Adipocyte (in vitro differentiated cells): ENCODE measurements at regions not wholly inside any gene's neighbourhood (a gene's known extent, or its start where the extent isn't known, plus 50 kb on each side); places are given as distances from the start of the nearest gene placed in this dataset.

Experiments
- DNase-seq: peaks from one replicate; pipeline ENCODE4 v3.0.0-alpha.2; 2015; ENCODE audit warnings: low read depth
- H3K27me3 ChIP-seq: replicated peaks from 2 replicates; pipeline ENCODE4 v1.7.0; 2013; ENCODE audit warnings: mild to moderate bottlenecking, low read length, moderate library complexity; ENCODE audit not compliant: control insufficient read depth, insufficient read depth
- H3K36me3 ChIP-seq: 2 replicates; pipeline ENCODE4 v1.7.0; 2013; ENCODE audit warnings: low read length, mild to moderate bottlenecking, moderate library complexity; ENCODE audit not compliant: control insufficient read depth, insufficient read depth, severe bottlenecking
- H3K4me1 ChIP-seq: 2 replicates; pipeline ENCODE4 v1.7.0; 2013; ENCODE audit warnings: mild to moderate bottlenecking, low read length, moderate library complexity; ENCODE audit not compliant: control insufficient read depth, insufficient read depth
- H3K4me3 ChIP-seq: 2 replicates; pipeline ENCODE4 v1.7.0; 2013; ENCODE audit warnings: mild to moderate bottlenecking, low read length, moderate library complexity
- H3K9ac ChIP-seq: 2 replicates; pipeline ENCODE4 v1.7.0; 2013; ENCODE audit warnings: mild to moderate bottlenecking, low read length, moderate library complexity
- H3K9me3 ChIP-seq: 2 replicates; pipeline ENCODE4 v1.7.0; 2013; ENCODE audit warnings: mild to moderate bottlenecking, low read length, moderate library complexity; ENCODE audit not compliant: control insufficient read depth

DNA sequence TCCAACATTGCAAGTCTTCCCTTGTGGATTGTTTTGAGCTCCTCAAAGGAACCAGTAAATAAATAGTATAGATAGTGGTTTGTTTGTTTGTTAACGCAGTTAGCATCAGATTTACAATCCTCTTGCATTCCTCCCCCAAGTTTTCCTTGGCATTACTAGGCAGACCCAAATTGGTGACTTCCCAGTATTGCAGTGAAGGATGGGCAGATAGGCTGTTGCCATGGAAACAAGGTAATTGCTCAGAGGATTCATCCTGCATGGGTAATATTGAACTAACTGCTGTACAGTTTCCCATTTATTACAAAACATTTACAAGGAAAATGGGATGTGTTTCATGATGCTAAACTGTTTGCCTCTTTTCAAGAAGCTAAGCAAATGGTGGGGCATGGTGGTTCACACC is 477.2 kb downstream of the EPM2A start:
- no peaks in the 10 kb centered on the region for H3K36me3 ChIP-seq
- no peaks in the 10 kb centered on the region for H3K27me3 ChIP-seq
- H3K9ac ChIP-seq, result no peak overlapping the region
- peaks cover 5% of the 10 kb centered on the region for H3K9me3 ChIP-seq
- H3K4me3 ChIP-seq, result no peak overlapping the region
- no peak for DNase-seq
- peaks cover 2% of the 10 kb centered on the region for H3K4me1 ChIP-seq

DNA sequence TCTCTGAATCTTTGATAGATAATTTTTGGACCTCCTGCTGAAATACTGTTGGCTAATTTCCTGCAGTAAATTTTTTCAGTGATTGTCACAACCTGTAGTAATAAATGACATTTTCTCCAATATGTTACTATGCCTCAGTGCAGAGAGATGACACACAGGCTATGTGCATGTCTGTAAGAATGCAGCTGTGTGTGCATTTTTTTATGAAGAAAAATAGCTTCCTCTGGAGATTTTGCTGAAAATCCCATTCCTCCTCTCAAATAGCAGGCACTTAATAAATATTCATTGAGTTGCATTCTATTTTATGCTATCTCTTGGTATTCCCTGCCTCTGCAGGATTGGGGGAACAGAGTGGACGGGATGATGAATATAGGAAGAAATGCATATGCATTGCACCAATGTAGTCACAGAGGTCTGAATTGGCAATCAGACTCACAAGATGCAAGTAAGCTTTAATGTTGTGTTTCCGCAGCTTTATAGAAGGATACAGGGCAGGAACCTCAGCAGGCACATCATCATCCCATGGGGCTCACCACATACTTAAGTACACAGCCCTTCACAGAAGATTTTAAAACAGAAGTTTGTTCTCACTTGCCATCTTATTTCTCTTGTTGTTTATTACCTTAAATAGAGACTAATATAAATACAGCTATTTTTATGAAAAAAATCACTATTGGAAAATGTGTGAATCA is 474.7 kb downstream of the EPM2A start:
- no peak overlapping the region for H3K4me3 ChIP-seq

DNA sequence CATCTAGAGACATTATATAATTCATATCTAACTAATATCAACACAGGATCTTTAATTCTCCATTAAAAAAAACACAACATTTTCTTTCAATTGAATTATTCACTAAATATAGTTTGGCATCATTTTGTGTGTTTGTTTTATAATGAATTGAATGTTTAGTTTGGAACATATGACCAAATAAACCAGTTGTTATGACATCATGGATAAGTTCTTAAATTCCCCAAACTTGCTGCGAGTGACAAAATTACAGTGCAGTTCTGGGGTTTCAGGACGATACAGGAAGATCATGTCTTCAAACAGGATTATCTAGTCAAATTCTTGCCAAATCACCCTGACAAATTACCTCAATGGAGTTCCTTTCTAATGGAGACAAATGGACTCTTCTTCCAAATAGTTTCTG is 473.6 kb downstream of the EPM2A start:
- H3K9ac ChIP-seq, result no peak overlapping the region
- no peaks in the 10 kb centered on the region for H3K27me3 ChIP-seq
- no peaks in the 10 kb centered on the region for H3K36me3 ChIP-seq
- peaks cover 17% of the 10 kb centered on the region for H3K4me1 ChIP-seq
- no peaks in the 10 kb centered on the region for H3K9me3 ChIP-seq
- no peak for DNase-seq
- H3K4me3 ChIP-seq, result no peak overlapping the region

More for the DNA sequence above, 474.7 kb downstream of the EPM2A start:
- Histone ChIP-seq H3K9me3 (peaks cover under 1% of the 10 kb centered on the region), H3K4me1 (peaks cover 6% of the 10 kb centered on the region), H3K27me3 (no peaks in the 10 kb centered on the region), H3K9ac (no peak overlapping the region), H3K36me3 (no peaks in the 10 kb centered on the region)
- DNase-seq, result no peak

DNA sequence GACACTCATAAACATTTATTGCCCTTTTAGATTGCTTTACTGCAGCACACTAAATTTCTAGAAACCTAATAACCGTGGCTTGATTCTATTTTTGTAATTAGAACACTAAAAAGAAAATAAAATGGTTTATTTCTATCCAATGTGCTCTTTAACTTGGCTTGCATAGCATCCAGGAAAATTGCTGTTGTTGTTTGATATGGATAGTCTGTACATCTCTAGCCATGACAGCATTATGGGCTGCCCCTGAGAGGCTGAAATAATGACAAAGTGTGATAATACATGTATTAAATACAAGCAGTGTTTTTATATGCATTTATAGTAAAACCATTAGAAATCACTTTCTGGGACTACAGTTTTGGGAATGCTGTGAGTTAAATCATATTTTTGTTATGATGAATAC is 472.5 kb downstream of the EPM2A start:
- Histone ChIP-seq H3K9ac (no peak overlapping the region), H3K36me3 (no peaks in the 10 kb centered on the region), H3K27me3 (no peaks in the 10 kb centered on the region), H3K4me3 (no peak overlapping the region), H3K9me3 (no peaks in the 10 kb centered on the region), H3K4me1 (peaks cover 26% of the 10 kb centered on the region)
- DNase-seq, result no peak

DNA sequence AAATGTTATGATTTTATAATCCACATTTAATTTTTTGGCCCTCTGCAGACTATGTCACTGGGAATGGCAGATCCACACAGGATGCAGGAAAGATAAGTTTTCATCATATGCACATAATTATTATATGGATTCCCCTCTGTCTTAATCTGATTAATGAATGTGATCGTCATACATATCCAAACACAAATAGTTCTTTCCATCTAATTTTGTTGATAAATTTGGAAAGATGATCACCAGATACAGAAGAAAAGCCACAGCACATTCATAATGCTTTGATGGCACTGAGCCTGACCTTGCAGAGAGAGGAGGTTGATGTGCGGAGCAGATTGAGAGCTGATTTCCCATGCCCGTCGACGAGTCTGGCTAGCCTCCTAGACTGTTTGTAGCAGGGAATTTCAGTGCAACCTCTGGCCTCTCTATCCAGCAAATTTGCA is 471.5 kb downstream of the EPM2A start:
- H3K4me3 ChIP-seq, result no peak overlapping the region
- H3K36me3 ChIP-seq, result no peaks in the 10 kb centered on the region
- DNase-seq, result no peak
- H3K9ac ChIP-seq, result no peak overlapping the region
- peaks cover 31% of the 10 kb centered on the region for H3K4me1 ChIP-seq
- H3K27me3 ChIP-seq, result no peaks in the 10 kb centered on the region
- H3K9me3 ChIP-seq, result no peaks in the 10 kb centered on the region

DNA sequence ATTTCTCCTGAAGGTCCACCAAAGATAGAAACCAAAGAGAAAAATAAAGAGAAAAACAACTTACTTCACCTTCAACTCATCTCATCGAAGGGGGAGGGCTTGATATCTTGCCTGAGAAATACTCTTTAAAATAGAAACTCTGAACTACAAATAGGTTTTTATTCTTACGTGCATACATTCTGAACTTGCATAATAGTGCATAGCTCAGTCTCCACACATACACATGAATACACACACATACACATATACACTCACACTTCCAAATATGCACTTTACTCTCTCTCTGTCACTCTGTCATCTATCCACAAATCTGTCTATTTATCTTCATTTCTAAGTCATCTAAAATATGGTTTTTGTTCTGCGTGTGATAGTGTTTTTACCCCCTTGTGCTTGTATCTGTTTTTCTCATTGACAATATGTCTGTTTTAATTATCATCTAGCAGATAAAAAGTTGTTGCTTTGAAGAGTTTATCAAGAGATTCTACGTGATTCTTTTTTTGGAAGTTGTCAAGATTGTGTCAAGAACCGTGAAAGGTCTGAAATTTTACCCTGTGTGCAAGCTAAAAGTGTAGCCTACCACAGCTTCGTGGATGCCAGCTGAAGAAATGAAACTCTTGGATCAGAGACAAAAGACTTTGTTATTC is 468.8 kb downstream of the EPM2A start:
- Histone ChIP-seq H3K9ac (peak overlapping the region; percentile 53), H3K4me1 (peaks cover 31% of the 10 kb centered on the region), H3K27me3 (no peaks in the 10 kb centered on the region), H3K9me3 (no peaks in the 10 kb centered on the region), H3K4me3 (no peak overlapping the region), H3K36me3 (no peaks in the 10 kb centered on the region)
- DNase-seq, result no peak

DNA sequence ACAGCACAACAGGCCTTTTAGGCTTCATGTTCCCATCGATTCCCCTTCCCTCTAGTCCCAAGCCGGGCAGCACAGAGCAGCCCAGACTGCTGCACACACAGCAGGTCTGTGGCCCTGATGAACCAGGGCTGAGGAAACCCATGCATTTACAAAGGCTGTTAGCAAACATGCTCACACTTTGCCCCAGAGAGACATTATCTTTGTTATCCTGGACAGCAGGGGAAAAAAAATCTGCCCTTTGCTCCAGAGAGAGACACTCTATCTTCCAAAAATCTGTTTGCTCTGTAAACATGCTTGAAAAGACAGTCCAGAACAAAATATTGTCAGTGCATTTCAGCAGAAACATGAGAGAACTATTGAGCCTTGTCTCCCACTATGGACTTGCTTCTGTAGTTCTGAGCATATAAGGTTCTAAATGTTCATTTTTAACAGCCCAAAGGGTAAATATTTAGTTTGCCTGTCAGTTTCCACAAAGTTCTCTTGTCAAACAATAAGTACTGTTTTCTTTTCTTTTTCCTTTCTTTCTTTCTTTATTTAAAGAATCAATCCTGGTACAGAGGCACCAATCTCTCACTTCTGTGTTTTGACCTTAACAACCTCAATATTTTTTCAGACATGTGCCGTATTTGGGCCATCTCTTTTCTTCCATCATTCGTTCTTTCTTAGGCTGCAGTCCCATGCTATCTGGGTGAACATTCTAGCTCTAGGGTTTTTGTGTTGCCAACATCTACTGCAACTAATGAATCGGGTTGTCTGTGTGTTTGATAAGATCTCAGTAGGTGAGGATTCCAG is 468.0 kb downstream of the EPM2A start:
- Histone ChIP-seq H3K4me1 (peaks cover 31% of the 10 kb centered on the region), H3K27me3 (no peaks in the 10 kb centered on the region), H3K9ac (peak overlapping the region; percentile 74), H3K4me3 (peak overlapping the region; percentile 11), H3K9me3 (no peaks in the 10 kb centered on the region), H3K36me3 (no peaks in the 10 kb centered on the region)
- no peak for DNase-seq

DNA sequence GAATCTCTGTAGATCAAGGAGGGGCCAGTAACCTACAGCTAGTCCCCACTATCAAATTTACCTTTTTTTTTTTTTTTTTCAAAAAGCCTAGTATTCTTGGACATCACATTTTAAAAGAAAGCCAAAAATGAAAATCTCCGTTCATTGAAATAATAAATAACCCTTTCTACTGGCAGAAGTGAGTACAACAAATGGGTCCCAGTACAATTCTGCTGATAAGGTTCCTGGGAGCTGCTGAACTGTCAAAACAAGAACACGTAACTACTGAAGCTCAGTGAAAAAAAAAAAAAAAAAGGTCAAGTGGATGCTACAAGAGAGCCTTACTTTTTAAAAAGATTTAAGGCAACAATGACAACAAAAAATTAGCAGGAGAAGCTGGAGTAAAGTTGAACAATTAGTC is 464.9 kb downstream of the EPM2A start:
- Histone ChIP-seq H3K9ac (no peak overlapping the region), H3K36me3 (no peaks in the 10 kb centered on the region), H3K4me3 (no peak overlapping the region), H3K4me1 (peaks cover 27% of the 10 kb centered on the region), H3K9me3 (no peaks in the 10 kb centered on the region), H3K27me3 (no peaks in the 10 kb centered on the region)
- DNase-seq, result no peak

DNA sequence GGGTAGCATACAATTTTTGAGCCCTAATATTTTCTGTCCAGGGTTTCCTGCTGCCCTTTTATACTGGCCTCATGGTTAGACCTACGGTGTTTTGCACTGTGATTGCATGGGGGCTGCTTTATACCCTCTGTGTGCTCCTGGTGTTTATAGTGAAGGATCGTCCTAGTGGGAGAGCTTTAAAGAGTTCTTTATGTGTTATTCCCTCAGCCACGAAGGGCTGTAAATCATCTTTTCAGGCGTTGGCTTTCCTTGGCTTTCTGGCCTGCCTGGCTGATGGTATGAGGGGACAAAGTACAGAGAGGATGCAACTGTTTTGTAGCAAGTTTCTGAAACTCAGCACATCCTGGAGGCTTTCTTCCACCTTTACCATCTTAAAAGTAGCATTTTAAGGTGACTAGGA is 464.3 kb downstream of the EPM2A start:
- DNase-seq, result no peak

DNA sequence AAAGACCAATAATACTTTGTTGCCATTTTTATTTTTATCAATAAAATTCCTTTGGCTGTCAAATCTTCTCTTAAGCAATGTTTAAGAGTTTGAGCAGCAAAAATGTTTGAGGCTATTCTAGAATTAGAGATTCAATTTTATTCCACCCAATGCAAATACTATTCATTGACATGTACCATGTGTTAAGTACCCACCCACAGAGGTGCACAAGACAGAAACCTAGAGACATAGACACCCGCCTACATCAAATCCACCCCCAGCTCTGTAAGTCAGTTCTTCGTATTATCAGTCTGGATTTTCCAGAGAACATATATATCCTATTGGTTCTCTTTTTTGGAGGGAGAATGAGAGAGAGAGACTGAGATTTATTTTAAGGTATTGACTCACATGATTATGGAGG is 463.7 kb downstream of the EPM2A start:
- H3K9ac ChIP-seq, result no peak overlapping the region
- H3K36me3 ChIP-seq, result no peaks in the 10 kb centered on the region
- no peaks in the 10 kb centered on the region for H3K27me3 ChIP-seq
- H3K9me3 ChIP-seq, result no peaks in the 10 kb centered on the region
- no peak overlapping the region for H3K4me3 ChIP-seq
- DNase-seq, result no peak
- peaks cover 17% of the 10 kb centered on the region for H3K4me1 ChIP-seq

More for the DNA sequence above, 464.3 kb downstream of the EPM2A start:
- Histone ChIP-seq H3K4me1 (peaks cover 22% of the 10 kb centered on the region), H3K9ac (no peak overlapping the region), H3K4me3 (no peak overlapping the region), H3K36me3 (no peaks in the 10 kb centered on the region), H3K9me3 (no peaks in the 10 kb centered on the region), H3K27me3 (no peaks in the 10 kb centered on the region)

DNA sequence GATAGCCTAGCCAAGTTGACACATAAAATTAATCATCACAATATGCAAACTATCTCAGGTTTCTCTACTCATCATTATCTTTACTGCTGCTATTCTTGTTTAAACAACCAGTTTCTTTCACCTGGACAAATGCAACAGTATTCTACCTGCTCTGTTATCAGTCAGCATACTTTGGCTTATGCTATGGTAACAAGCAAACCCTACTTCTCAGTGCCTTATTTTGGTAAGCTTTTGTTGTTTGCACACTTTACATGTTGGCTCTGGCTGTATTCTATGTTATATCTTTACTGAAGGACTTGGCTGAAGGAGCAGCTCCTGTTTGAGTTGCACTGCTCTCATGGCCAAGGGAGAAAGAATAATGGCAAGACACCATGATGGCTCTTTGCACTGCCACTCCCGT is 463.1 kb downstream of the EPM2A start:
- Histone ChIP-seq H3K4me1 (peaks cover 11% of the 10 kb centered on the region), H3K9me3 (no peaks in the 10 kb centered on the region), H3K27me3 (no peaks in the 10 kb centered on the region), H3K4me3 (no peak overlapping the region), H3K36me3 (no peaks in the 10 kb centered on the region), H3K9ac (no peak overlapping the region)
- no peak for DNase-seq
